Mesenchymal stem cell (in vitro differentiated cells and primary cell): ENCODE measurements at regions not wholly inside any gene's neighbourhood (a gene's known extent, or its start where the extent isn't known, plus 50 kb on each side); places are given as distances from the start of the nearest gene placed in this dataset.

ENCODE experiments used
- DNase-seq: peaks from one replicate; pipeline ENCODE4 v3.0.0-alpha.2; 2013
- H2AFZ ChIP-seq: one replicate; pipeline ENCODE4 v1.6.1; 2013; ENCODE audit warnings: low read depth, mild to moderate bottlenecking, control low read depth, inconsistent platforms, low read length, moderate library complexity
- H2AK5ac ChIP-seq: 2 replicates; pipeline ENCODE4 v1.6.1; 2013; ENCODE audit warnings: low read length, moderate library complexity, mild to moderate bottlenecking, inconsistent platforms; ENCODE audit not compliant: severe bottlenecking
- H2BK120ac ChIP-seq: one replicate; pipeline ENCODE4 v1.6.1; 2013; ENCODE audit warnings: low read depth, mild to moderate bottlenecking, inconsistent platforms, low read length, moderate library complexity
- H2BK12ac ChIP-seq, 2 experiments: one replicate each; pipeline ENCODE4 v1.6.1; 2013; ENCODE audit warnings: inconsistent platforms in 2 of 2, low read length in 2 of 2, mild to moderate bottlenecking in 2 of 2, moderate library complexity in 2 of 2, control low read depth in 1 of 2
- H2BK15ac ChIP-seq: one replicate; pipeline ENCODE4 v1.6.1; 2013; ENCODE audit warnings: mild to moderate bottlenecking, low read depth, inconsistent platforms; ENCODE audit not compliant: poor library complexity, severe bottlenecking
- H2BK5ac ChIP-seq: 2 replicates; pipeline ENCODE4 v1.6.1; 2013; ENCODE audit warnings: low read depth, mild to moderate bottlenecking, low read length, control low read depth, inconsistent platforms; ENCODE audit not compliant: poor library complexity, severe bottlenecking
- H3K14ac ChIP-seq, 2 experiments: one replicate each; pipeline ENCODE4 v1.6.1; 2013; ENCODE audit warnings: inconsistent platforms in 2 of 2, low read length in 2 of 2, control low read depth in 1 of 2, mild to moderate bottlenecking in 1 of 2, moderate library complexity in 1 of 2
- H3K18ac ChIP-seq, 2 experiments: one replicate each; pipeline ENCODE4 v1.6.1; 2013; ENCODE audit warnings: inconsistent platforms in 2 of 2, low read length in 2 of 2, control low read depth in 1 of 2, low read depth in 1 of 2, mild to moderate bottlenecking in 1 of 2
- H3K23ac ChIP-seq, 2 experiments: one replicate each; pipeline ENCODE4 v1.6.1; 2013; ENCODE audit warnings: inconsistent platforms in 2 of 2, low read length in 2 of 2, mild to moderate bottlenecking in 2 of 2, moderate library complexity in 2 of 2, control low read depth in 1 of 2
- H3K27ac ChIP-seq: 2 replicates; pipeline ENCODE4 v1.5.1; 2013; ENCODE audit warnings: mild to moderate bottlenecking, moderate library complexity, low read length, control low read depth, inconsistent platforms; ENCODE audit not compliant: poor library complexity, severe bottlenecking
- H3K27me3 ChIP-seq, 2 experiments: 2 replicates each; pipeline versions ENCODE4 v1.6.1 to v1.7.0; 2013; ENCODE audit warnings: low read length in 2 of 2, mild to moderate bottlenecking in 2 of 2, moderate library complexity in 2 of 2, control low read depth in 1 of 2, inconsistent platforms in 1 of 2; ENCODE audit not compliant: control insufficient read depth in 1 of 2, insufficient read depth in 1 of 2
- H3K36me3 ChIP-seq, 2 experiments: 2 replicates each; pipeline versions ENCODE4 v1.6.1 to v1.7.0; 2013; ENCODE audit warnings: low read length in 2 of 2, control low read depth in 1 of 2, inconsistent platforms in 1 of 2, low read depth in 1 of 2, mild to moderate bottlenecking in 1 of 2; ENCODE audit not compliant: insufficient read depth in 2 of 2, control insufficient read depth in 1 of 2
- H3K4ac ChIP-seq, 2 experiments: one replicate each; pipeline ENCODE4 v1.6.1; 2013; ENCODE audit warnings: inconsistent platforms in 2 of 2, low read length in 2 of 2, mild to moderate bottlenecking in 2 of 2, moderate library complexity in 2 of 2, control low read depth in 1 of 2, low read depth in 1 of 2
- H3K4me1 ChIP-seq: 2 replicates; pipeline ENCODE4 v1.6.1; 2013; ENCODE audit warnings: low read depth, low read length, control low read depth; ENCODE audit not compliant: control insufficient read depth, insufficient read depth
- H3K4me2 ChIP-seq: 2 replicates; pipeline ENCODE4 v1.6.1; 2013; ENCODE audit warnings: low read length, mild to moderate bottlenecking, inconsistent platforms; ENCODE audit not compliant: poor library complexity, severe bottlenecking
- H3K4me3 ChIP-seq, 2 experiments: 2 replicates each; pipeline versions ENCODE4 v1.5.1 to v1.7.0; 2013; ENCODE audit warnings: low read length in 2 of 2, mild to moderate bottlenecking in 2 of 2, control low read depth in 1 of 2, low read depth in 1 of 2; ENCODE audit not compliant: insufficient read depth in 1 of 2
- H3K79me1 ChIP-seq: replicated peaks from 2 replicates; pipeline ENCODE4 v1.6.1; 2013; ENCODE audit warnings: mild to moderate bottlenecking, control low read depth, low read length, inconsistent platforms; ENCODE audit not compliant: poor library complexity, severe bottlenecking
- H3K9ac ChIP-seq: 2 replicates; pipeline ENCODE4 v1.7.0; 2013; ENCODE audit warnings: mild to moderate bottlenecking, low read length, moderate library complexity
- H3K9me3 ChIP-seq: 2 replicates; pipeline ENCODE4 v1.7.0; 2013; ENCODE audit warnings: mild to moderate bottlenecking, low read length; ENCODE audit not compliant: control insufficient read depth
- H4K8ac ChIP-seq: one replicate; pipeline ENCODE4 v1.6.1; 2013; ENCODE audit warnings: inconsistent platforms, mild to moderate bottlenecking, low read length, moderate library complexity
- H4K91ac ChIP-seq: one replicate; pipeline ENCODE4 v1.6.1; 2013; ENCODE audit warnings: mild to moderate bottlenecking, low read length, inconsistent platforms
- WGBS: methylation state at CpG from one replicate; pipeline ENCODE4 v1.1.7; 2013; ENCODE audit warnings: mixed read lengths; 5-methylcytosine and 5-hydroxymethylcytosine counted together

GRCh38 chr14:100409651-100410050, 86.5 kb downstream of the SLC25A47 start:
- H2AFZ ChIP-seq: no peak overlapping the region
- H3K4me2 ChIP-seq: no peak overlapping the region
- H3K23ac ChIP-seq: no peak overlapping the region
- WGBS: 100% methylated on average over 2 of the region's 2 CpGs
- H2BK120ac ChIP-seq: no peak overlapping the region
- peaks cover 0 to 4% of the 10 kb centered on the region in 2 experiments for H3K36me3 ChIP-seq
- H2BK15ac ChIP-seq: no peak overlapping the region
- H3K4ac ChIP-seq: peak overlapping the region in 1 of 2 experiments; percentile 20
- peak; percentile 24 for DNase-seq
- no peak overlapping the region for H2BK12ac ChIP-seq
- H4K8ac ChIP-seq: no peak overlapping the region
- H3K27ac ChIP-seq: peak overlapping the region; percentile 96
- no peak overlapping the region for H3K9ac ChIP-seq
- no peaks in the 10 kb centered on the region for H3K9me3 ChIP-seq
- peaks cover 33% of the 10 kb centered on the region for H3K4me1 ChIP-seq
- H4K91ac ChIP-seq: no peak overlapping the region
- no peak overlapping the region for H2AK5ac ChIP-seq
- H3K14ac ChIP-seq: no peak overlapping the region
- no peak overlapping the region for H3K4me3 ChIP-seq
- H3K18ac ChIP-seq: no peak overlapping the region
- H3K27me3 ChIP-seq: no peaks in the 10 kb centered on the region
- no peak overlapping the region for H2BK5ac ChIP-seq
- H3K79me1 ChIP-seq: peaks cover 30% of the 10 kb centered on the region

GRCh38 chr14:100410056-100410565, 87.0 kb downstream of the SLC25A47 start:
- peak overlapping the region in 1 of 2 experiments; percentile 18 for H3K23ac ChIP-seq
- no peak overlapping the region for H4K8ac ChIP-seq

GRCh38 chr14:100413699-100414098, 90.6 kb downstream of the SLC25A47 start:
- H2BK120ac ChIP-seq: no peak overlapping the region

More at GRCh38 chr14:100410056-100410565, 87.0 kb downstream of the SLC25A47 start:
- no peaks in the 10 kb centered on the region for H3K27me3 ChIP-seq
- H3K79me1 ChIP-seq: peaks cover 31% of the 10 kb centered on the region
- no peak overlapping the region for H3K4me3 ChIP-seq
- H3K27ac ChIP-seq: peak overlapping the region; percentile 96
- H3K9me3 ChIP-seq: no peaks in the 10 kb centered on the region
- H2BK15ac ChIP-seq: peak overlapping the region; percentile 30
- peak overlapping the region in 1 of 2 experiments; percentile 14 for H3K18ac ChIP-seq
- H2AFZ ChIP-seq: peak overlapping the region; percentile 24
- peaks cover 0 to 4% of the 10 kb centered on the region in 2 experiments for H3K36me3 ChIP-seq
- H3K14ac ChIP-seq: peak overlapping the region in 1 of 2 experiments; percentile 45
- no peak overlapping the region for H3K9ac ChIP-seq
- H2AK5ac ChIP-seq: peak overlapping the region; percentile 2
- no peak overlapping the region for H2BK12ac ChIP-seq
- peak overlapping the region; percentile 90 for H2BK5ac ChIP-seq
- peaks cover 33% of the 10 kb centered on the region for H3K4me1 ChIP-seq
- no peak overlapping the region for H3K4me2 ChIP-seq
- H2BK120ac ChIP-seq: no peak overlapping the region
- peak; percentile 93 for DNase-seq
- WGBS: 33% methylated on average over 7 of the region's 8 CpGs
- peak overlapping the region; percentile 66 for H4K91ac ChIP-seq
- H3K4ac ChIP-seq: no peak overlapping the region

GRCh38 chr14:100415226-100415625, 92.1 kb downstream of the SLC25A47 start:
- no peak overlapping the region for H3K9ac ChIP-seq
- no peak for DNase-seq
- no peak overlapping the region for H3K4me3 ChIP-seq
- no peak overlapping the region for H3K4me2 ChIP-seq
- H3K36me3 ChIP-seq: peaks cover 0 to 3% of the 10 kb centered on the region in 2 experiments
- H2BK5ac ChIP-seq: no peak overlapping the region
- H3K18ac ChIP-seq: no peak overlapping the region
- H3K4me1 ChIP-seq: peaks cover 26% of the 10 kb centered on the region
- H3K23ac ChIP-seq: no peak overlapping the region
- H4K8ac ChIP-seq: no peak overlapping the region
- H2AFZ ChIP-seq: no peak overlapping the region
- H3K27me3 ChIP-seq: no peaks in the 10 kb centered on the region
- H3K9me3 ChIP-seq: no peaks in the 10 kb centered on the region
- H2BK120ac ChIP-seq: no peak overlapping the region
- H2AK5ac ChIP-seq: peak overlapping the region; percentile 27
- H3K4ac ChIP-seq: no peak overlapping the region
- peak overlapping the region in 1 of 2 experiments; percentile 29 for H2BK12ac ChIP-seq
- H3K79me1 ChIP-seq: peaks cover 27% of the 10 kb centered on the region
- H3K27ac ChIP-seq: no peak overlapping the region
- WGBS: 94% methylated on average over 2 of the region's 3 CpGs
- H3K14ac ChIP-seq: no peak overlapping the region
- H2BK15ac ChIP-seq: no peak overlapping the region
- no peak overlapping the region for H4K91ac ChIP-seq

More at GRCh38 chr14:100413699-100414098, 90.6 kb downstream of the SLC25A47 start:
- H2AFZ ChIP-seq: no peak overlapping the region
- no peak overlapping the region for H2BK12ac ChIP-seq
- H2BK5ac ChIP-seq: no peak overlapping the region
- no peak overlapping the region for H2BK15ac ChIP-seq
- H3K4ac ChIP-seq: no peak overlapping the region
- H3K9me3 ChIP-seq: no peaks in the 10 kb centered on the region
- DNase-seq: no peak
- no peaks in the 10 kb centered on the region for H3K27me3 ChIP-seq
- no peak overlapping the region for H3K23ac ChIP-seq
- H4K8ac ChIP-seq: no peak overlapping the region
- H3K4me1 ChIP-seq: peaks cover 30% of the 10 kb centered on the region
- H3K9ac ChIP-seq: no peak overlapping the region
- WGBS: 100% methylated on average over 2 of the region's 7 CpGs
- H3K27ac ChIP-seq: no peak overlapping the region
- H3K4me2 ChIP-seq: no peak overlapping the region
- H3K14ac ChIP-seq: no peak overlapping the region
- no peak overlapping the region for H4K91ac ChIP-seq
- H3K36me3 ChIP-seq: peaks cover 0 to 3% of the 10 kb centered on the region in 2 experiments
- H3K79me1 ChIP-seq: peaks cover 22% of the 10 kb centered on the region
- no peak overlapping the region for H2AK5ac ChIP-seq
- H3K4me3 ChIP-seq: no peak overlapping the region
- no peak overlapping the region for H3K18ac ChIP-seq
